NCI-H526 treated with DMSO at 0.1 percent for 48 hours (cell line): ENCODE measurements at regions not wholly inside any gene's neighbourhood (a gene's known extent, or its start where the extent isn't known, plus 50 kb on each side); places are given as distances from the start of the nearest gene placed in this dataset.
"Not testable (repeated sequence)": the region's sequence is repeated elsewhere in the genome, so short reads cannot be mapped to it uniquely, and the experiment has no call there.

ENCODE experiments used
- DNase-seq: peaks from one replicate; lab custom pipeline; 2025; lab: John Stamatoyannopoulos, UW

DNA sequence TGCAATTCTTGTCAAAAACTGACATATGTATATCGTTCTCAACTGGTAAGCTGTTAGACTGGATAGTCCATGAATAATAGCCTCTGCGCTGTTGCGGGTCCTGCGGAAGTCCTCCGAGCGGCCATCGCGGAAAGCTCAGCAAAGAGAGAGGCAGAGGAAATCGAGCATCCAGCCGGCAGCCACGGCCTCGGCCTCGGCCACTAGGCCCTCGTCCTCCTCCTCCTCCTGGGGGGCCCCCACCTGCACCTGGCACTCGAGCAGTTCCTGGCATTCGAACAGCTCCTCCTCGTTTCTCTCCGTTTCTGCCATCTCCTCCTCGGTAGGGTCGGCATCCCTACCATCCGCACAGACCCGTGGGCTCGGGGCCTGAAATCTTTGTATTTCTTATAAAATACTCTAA, 111.2 kb upstream of the CYLC1 start:
- DNase-seq: not testable (repeated sequence)

- DNase-seq: not testable (repeated sequence)
Measured at GRCh38 chrX:83750451-83750850, 110.5 kb upstream of the CYLC1 start.

DNA sequence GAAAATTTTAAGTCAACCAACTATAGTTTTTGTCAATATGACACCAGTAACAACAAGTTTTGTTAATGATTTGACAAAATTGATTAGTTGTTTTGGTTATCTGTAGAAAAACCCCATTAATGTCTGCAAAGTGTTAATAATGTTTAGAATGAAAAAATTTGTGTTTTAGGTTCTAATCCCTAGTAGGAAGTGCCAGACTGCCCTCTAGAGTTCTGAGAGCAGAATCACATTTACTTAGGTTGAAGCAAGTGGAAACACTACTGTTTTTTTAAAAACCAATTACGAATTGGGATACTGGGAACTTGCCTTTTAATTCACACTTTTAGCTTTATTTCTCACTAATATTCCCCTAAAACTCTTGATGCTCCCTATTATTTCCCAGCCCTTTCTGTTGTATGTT, 101.1 kb upstream of the CYLC1 start:
- peak; percentile 4 for DNase-seq

- no peak for DNase-seq
Measured at GRCh38 chrX:83771664-83772063, 89.3 kb upstream of the CYLC1 start.
